Left renal cortex interstitium (tissue), 4 donors: ENCODE measurements at regions not wholly inside any gene's neighbourhood (a gene's known extent, or its start where the extent isn't known, plus 50 kb on each side); places are given as distances from the start of the nearest gene placed in this dataset.
"Not testable (repeated sequence)": the region's sequence is repeated elsewhere in the genome, so short reads cannot be mapped to it uniquely, and the experiment has no call there.

Source experiments
- DNase-seq, 4 donors: peaks; one replicate each; pipeline ENCODE4 v3.0.0-alpha.2; 2013; ENCODE audit warnings: low read depth in 4 of 4, low spot score in 2 of 4, missing footprints in 1 of 4

DNA sequence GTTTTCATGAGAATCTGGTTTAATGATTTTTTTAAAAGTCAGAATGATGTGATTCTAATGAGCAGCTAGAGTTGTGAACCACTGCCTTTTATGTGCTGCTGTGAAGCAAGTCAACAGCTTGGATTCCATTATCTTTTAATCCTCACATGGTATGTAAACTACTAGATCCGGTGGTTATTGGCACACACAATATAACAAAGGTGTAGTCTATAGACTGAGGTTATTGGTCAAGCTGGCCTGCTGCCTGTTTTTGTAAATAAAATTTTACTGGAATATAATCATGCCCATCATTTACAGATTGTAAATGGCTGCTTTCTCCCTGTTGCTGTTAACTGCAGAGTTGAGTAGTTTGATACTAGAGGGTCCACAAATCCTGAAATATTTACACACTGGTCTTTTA is 103.1 kb downstream of the OTOL1 start:
- no peak for DNase-seq

DNA sequence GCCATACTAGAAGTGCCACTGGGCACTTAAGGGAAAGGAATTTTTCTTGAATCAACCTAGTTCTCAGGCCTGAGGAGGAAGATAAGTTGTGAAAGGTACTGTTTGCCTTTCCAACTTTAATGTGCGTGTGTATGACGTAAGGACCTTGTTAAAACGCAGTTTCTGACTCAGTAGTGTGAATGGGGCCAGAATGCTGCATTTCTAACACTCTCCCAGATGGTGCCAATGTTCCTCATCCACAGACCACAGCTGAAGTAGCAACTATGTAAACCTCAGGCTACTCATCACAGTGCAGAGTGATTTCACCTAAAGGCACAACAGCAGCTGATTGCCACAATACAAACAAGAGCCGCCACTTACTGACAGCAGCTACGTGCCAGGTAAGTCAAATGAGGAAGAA is 103.6 kb downstream of the OTOL1 start:
- no peak for DNase-seq

DNA sequence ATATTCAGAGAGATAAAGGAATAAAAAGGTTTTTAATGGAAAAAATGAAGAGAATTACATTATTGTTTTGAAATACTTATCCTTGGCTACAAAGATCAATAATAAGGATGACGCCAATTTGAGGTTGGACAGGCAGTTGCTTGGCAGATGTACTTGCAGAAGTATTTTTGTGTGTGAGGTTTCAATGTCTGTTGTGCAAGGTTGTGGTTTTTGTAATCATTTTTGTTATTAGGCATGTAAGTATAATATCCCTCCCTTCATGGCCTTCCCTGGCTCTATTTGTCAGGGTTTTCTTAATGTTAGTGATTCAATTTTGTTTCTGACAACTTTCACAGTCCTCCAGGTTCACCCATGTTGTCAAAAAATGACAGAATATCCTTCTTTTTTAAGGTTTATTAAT is 105.9 kb downstream of the OTOL1 start:
- DNase-seq: no peak

DNA sequence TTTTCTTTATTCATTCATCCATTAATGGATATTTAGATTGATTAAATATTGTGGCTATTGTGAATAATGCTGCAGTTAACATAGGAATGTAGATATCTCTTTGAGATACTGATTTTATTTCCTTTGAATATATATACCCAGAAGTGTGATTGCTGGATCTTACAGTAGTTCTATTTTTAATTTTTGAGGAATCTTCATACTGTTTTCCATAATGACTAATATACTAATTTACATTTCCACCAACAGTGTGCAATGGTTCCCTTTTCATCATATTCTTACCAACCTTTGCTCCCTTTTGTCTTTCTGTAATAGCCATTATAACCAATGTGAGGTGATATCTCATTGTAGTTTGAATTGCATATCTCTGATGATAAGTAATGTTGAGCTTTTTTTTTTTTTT is 106.3 kb downstream of the OTOL1 start:
- no peak for DNase-seq

DNA sequence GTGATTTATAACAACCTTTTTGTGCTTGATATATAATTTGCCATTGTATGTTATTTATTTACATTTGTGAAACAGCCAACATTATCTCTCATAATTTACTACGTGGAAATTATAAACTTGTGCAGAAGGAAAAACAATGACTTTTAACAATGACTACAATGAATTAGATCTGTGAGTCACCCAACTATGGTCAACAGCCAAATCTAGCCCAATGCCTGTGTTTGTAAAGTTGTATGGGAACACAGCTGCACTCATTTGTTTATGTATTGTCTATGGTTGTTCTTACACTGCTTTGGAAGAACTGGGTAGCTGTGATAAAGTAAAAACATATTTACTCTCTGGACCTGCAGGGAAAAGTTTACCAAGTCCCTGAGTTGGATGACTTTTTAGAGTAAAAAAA is 110.4 kb downstream of the OTOL1 start:
- no peak for DNase-seq

DNA sequence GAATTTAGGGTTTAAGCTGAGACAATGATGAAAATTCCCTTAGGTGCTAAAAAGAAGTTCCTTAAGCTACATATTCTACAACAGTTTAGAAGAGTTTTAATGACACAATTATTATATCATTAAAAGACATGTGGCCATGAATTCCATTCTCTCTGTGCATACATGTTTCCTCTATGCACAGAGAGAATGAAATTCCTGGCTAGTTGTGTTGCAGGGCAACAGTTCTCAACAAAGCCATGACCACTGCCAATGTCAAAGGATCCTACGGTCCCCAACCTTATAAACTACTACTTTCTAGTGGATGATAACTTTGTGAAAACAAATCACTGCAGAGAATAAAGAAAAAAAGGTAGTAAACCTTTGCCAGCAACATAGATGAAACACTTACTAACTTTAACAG is 122.7 kb downstream of the OTOL1 start:
- no peak for DNase-seq

DNA sequence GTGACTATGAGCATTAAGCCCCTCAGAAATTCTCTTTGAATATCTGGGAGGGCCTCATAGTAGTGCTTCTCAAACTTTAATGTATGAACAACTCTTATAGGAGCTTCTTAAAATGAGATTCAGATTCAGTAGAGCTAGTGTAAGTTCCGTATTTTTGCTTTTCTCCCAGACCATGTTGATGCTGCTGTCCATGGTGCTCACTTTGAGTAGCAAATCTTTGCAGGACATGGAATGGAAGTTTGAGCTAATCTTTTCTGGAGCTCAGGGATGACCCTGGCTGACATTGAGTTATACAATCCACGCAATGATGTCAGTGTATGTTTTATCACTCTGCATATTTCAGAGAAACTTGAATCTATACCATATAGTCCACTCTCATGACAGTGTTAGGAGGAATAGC is 134.2 kb downstream of the OTOL1 start:
- no peak for DNase-seq

DNA sequence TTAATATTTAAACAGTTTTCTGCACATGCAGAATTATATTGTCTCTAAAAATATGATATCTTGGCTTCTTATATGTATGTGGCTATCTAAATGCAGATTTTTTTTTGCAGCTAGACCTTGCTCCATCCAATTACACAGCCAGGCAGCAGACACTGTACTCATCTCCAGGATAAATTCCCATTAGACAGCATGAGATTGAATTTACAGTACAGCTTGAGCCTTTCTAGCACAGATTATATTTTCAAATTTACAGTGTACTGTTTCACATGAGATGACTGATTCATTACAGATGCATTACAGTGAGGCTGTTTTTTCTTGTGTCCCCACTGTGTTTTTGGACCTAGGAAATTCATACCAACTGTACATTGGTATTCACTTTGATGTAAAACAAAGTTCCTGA is 134.9 kb downstream of the OTOL1 start:
- DNase-seq: no peak

DNA sequence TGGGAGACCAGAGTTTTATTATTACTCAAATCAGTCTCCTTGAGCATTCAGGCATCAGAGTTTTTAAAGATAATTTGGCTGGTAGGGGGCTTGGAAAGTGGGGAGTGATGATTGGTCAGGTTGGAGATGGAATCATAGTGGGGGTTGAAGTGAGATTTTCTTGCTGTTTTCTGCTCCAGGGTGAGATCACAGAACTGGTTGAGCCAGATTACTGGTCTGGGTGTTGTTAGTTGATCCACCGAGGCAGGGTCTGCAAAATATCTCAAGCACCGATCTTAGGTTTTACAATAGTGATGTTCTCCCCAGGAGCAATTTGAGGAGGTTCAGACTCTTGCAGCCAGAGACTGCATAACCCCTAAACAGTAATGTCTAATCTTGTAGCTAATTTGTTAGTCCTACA is 141.0 kb downstream of the OTOL1 start:
- DNase-seq: no peak

DNA sequence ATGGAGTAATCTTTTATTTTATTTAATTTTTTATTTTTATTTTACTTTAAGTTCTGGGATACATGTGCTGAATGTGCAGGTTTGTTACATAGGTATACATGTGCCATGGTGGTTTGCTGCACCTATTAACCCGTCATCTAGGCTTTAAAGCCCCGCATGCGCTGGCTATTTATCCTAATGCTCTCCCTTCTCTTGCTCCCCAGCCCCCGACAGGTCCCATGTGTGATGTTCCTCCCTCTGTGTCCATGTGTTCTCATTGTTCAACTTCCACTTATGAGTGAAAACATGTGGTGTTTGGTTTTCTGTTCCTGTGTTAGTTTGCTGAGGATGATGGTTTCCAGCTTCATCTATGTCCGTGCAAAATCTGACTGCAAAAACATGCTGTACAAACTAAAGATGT is 142.5 kb downstream of the OTOL1 start:
- not testable (repeated sequence) for DNase-seq

DNA sequence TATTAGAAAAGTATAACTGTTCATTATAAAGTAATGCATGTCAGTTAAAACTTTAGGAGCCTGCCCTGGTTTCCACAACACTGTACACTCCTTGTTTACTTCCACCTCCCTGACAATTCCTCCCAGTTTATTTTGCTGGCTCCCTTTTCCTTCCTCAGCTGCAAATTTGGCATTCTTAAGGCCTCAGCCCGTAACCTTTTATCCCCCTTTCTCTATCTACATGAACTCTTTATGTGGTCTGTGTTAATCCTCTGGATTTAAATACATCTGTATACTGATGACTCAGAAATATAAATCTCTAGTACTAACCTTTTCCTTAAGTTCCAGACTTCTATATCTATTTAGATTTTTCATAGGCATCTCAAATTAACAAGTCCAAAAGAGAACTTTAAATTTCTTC is 143.6 kb downstream of the OTOL1 start:
- no peak for DNase-seq

DNA sequence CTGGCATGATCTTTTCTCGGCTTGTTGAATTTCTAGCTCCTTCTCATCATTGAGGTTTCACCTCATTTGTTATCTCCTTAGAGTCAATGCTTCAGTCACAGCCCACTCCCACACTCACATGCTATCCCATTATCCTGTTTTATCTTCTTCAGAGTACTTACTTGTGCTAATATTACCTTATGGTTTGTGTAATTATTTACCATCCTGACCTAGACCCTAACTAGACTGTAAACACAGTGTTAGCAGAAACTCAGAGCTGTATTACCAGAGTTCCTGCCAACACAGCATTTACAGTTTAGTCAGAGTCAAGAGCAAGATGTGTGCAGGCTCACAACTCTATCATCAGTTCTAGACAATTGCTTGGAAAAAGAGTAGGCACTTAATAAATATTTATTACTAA is 144.7 kb downstream of the OTOL1 start:
- no peak for DNase-seq

DNA sequence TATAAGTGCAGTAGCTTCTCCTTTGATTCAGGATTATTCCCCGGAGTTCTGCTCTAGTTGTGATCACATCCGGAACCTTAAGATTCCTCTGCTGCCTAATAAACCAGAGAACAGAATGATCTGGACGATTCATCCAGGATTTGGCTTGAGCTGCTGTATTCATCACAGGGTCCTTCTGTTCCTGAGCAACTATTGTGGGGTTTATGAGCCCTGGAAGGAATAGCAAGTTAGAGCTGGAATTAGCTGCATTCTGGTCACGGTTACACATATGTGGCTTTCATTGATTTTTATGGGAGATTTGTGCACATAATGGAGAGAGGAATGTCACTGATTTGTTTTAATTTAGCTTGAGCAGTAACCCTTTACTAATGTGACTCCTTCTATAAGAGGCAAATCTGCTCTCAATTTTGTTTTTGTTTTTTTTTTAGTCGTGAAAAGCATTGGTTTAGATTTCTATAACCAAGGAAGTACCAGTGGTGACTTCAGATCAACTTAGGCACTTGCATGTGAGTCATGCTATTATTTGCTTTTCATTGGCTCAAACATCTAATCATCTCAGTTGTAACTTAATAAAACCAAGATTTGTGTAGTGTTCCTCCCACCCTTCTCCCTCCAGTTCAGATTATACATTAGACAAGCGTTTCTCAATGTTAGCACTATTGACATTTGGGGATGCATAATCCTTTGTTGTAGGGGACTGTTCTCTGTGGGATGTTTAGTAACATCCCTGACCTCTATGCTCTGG is 148.5 kb downstream of the OTOL1 start:
- DNase-seq: peak in 1 of 4 donors; percentile 19

DNA sequence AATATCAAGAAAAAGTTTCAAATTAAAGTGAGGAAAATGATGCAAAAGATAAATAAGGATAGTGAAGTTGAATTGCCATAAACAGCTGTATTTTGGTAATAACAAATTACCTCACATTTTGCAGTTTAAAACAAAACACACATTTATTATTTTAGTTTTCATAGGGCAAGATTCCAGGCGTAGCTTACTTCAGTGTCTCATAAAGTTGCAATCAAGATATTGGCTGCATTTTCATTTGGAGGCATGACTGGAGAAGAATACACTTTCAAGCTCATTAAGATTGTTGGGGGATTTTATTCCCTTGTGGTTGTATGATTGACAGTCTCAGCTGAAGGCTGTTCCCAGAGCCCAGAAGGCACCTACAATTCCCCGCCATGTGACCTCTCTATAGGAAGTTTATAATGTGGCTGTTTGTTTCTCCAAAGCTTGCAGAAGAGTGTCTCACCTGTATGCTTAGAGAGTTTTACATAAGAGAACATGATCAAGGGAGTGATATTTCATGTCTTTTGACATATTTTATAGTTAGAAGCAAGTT is 151.4 kb downstream of the OTOL1 start:
- DNase-seq: no peak

DNA sequence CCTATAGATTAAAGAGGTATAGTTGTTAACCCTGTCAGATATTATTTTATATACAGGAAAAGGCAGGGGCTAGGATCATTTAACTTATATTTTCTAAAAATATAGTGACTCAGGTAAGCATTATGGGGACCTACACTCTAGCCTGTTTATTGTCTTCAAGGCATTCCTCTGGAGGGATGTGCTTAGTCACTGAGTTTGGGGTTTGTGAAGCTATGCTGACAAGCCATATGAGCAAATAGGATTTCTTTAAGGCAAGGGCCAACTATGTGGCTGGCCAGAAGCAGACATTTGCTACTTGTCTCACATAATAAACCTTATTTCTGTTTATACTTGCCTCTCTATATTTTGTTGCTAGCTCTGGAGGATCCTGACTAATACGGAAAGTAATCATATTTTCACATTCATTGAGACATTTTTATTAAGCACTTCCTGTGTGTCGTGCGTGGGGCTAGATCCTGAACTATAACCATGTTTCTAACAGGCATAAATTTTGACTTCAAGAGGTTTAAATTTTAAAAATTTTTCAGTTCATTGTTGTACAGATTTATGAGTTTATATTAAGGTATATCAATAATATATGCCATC is 153.4 kb downstream of the OTOL1 start:
- DNase-seq: no peak

DNA sequence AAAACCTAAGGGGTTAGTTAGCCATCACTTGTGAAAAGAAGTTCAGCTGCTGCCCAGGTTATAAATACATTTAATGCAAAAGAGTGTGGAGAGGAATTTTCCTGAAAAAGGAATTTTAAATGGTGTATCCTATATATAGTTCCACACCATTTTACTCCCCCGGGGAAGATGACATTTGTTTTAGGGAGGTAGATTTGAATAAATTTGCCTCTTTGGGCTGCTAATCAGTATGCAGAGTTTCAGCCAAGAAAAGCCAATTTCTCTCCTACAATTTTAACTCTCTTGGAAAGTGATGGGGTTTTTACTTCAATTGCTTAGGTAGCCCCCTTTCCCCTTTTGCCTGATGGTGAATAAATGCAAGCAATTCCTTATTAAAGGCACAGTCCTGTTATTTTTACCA is 161.2 kb downstream of the OTOL1 start:
- no peak for DNase-seq

DNA sequence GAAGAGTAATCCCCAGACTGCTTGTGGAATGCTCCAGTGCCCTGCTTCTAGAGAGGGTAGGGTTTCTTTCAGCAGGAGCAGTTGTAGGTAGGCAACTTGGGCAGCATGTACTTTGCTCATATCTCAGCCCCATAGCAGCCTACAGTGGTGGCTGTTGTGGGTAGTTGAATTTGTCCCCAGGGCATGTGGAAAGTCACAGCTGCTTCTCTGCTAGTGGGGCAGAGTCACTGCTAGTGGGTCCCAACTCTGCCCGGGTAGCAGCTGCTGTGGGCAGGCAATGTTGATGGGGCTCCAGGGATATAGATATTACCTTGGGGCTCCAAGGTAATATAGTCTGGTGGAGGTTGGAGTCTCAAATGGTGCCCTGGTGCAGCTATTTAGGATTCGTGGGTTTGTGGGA is 174.5 kb downstream of the OTOL1 start:
- DNase-seq: no peak

DNA sequence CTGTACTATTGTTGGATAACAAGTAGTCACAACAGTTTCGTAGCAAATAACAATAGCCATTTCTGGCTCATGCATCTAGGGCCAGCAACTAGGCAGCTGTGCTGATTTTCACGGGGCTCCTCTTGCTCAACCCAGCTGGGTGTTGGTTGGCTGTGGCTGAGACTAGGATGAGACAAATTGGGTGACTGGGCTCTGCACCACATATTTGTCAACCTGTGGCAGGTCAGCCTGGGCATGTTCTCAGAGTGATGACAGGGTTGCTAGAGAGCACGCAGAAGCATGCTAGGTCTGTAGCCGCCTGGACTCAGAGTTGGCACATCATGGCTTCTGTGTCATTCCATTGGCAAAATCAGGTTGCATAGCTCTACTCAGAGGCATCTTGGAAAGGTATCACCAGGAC is 175.9 kb downstream of the OTOL1 start:
- no peak for DNase-seq

DNA sequence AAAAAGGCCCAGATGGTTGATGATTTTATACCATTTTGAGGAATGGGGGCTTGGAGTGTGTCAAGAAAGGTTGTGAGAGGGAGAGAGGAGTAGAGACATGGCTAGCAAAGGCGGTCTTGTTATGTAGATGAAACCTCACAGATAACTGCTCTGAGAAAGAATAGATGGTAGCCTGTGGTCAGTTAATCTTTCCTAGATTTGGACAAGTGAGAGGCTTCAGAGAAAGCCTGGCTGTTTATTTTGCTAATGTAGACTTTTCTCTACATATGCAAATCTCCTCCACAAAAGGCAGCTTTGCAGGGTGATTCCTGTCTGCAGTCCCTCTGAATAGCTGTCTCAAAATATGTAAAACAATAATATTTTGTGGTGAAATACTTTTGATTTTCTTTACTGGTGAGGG is 177.3 kb downstream of the OTOL1 start:
- DNase-seq: no peak

DNA sequence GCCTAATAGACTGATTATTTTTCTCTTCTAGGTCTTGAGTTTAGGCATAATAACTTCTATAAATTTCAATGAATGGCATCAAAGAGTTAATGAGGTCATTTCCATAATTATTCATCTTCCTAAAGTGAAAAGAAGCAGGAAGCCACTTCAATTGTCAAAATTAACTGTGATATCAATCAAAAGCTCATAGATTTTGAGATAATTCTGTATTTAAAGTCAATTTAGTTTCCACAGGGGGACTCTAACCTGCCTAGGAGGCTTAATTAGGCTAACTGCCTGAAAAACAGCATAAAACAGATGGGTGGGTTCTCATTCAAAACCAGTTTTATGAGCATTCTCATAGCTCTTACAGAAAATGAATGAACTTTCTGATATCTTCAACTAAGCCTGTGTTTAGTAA is 177.8 kb downstream of the OTOL1 start:
- DNase-seq: no peak

DNA sequence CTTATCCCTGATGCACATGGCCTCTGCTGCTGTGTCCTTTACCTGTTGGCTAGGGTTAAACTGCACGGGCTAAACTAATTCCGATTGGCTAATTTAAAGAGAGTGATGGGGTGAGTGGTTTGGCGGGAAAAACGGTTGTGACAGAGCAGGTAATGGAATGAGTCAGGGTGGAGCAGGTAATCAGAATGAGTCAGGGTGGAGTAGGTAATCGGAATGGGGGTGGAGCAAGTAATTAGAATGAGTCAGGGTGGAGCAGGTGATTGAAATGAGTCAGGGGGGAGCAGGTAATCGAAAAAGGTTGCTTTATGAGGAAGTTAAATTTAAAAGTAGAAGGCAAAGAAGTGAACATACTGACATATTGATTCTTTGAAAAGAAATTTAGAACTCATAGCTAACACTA is 185.2 kb downstream of the OTOL1 start:
- not testable (repeated sequence) for DNase-seq

DNA sequence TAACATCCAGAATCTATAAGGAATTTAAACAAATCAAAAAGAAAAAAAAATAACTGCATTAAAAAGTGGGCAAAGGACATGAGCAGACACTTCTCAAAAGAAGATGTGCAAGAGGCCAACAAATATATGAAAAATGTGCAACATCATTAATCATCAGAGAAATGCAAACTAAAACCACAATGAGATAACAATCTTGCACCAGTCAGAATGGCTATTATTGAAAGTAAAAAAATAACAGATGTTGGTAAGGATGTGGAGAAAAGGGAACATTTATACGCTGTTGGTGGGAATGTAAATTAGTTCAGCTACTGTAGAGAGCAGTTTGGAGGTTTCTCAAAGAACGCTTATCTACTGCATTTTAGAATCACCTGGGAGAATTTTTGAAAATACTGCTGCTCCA is 186.1 kb downstream of the OTOL1 start:
- DNase-seq: no peak
